K562 (cell line): ENCODE measurements at regions not wholly inside any gene's neighbourhood (a gene's known extent, or its start where the extent isn't known, plus 50 kb on each side); places are given as distances from the start of the nearest gene placed in this dataset.

Experiments used
- ATF7 ChIP-seq: fragments of 450-650 bp; IDR thresholded peaks from 2 replicates; pipeline ENCODE4 v1.7.1; 2014; ENCODE audit warnings: mild to moderate bottlenecking, moderate library complexity
- BCOR ChIP-seq: fragments of 450-650 bp; IDR thresholded peaks from 2 replicates; pipeline ENCODE4 v1.6.1; 2016
- CREB1 ChIP-seq, 2 experiments: sonication (generic) in 1 of 2; formaldehyde crosslinking in 1 of 2; IDR thresholded peaks; 2 replicates each; pipeline versions ENCODE4 v1.6.1 to v1.8.0; 2012 to 2022; ENCODE audit warnings: inconsistent platforms in 1 of 2, mild to moderate bottlenecking in 1 of 2, missing genetic modification reagents in 1 of 2, moderate library complexity in 1 of 2
- HDAC8 ChIP-seq: fragments of 450-650 bp; IDR thresholded peaks from 2 replicates; pipeline ENCODE4 v1.6.1; 2016; ENCODE audit warnings: mild to moderate bottlenecking, missing genetic modification characterization, moderate library complexity, missing compliant biosample characterization
- IRF2 ChIP-seq: sonication (generic); formaldehyde crosslinking; IDR thresholded peaks from 2 replicates; pipeline ENCODE4 v1.8.1; 2022; ENCODE audit warnings: mild to moderate bottlenecking, missing genetic modification reagents
- KLF1 ChIP-seq: fragments of 450-650 bp; IDR thresholded peaks from 2 replicates; pipeline ENCODE4 v1.6.1; 2016; ENCODE audit warnings: missing genetic modification characterization, missing compliant biosample characterization
- LCOR ChIP-seq: sonication (generic); formaldehyde crosslinking; IDR thresholded peaks from 2 replicates; pipeline ENCODE4 v1.8.0; 2022; ENCODE audit warnings: mild to moderate bottlenecking, missing genetic modification reagents
- RBBP5 ChIP-seq: fragments of 200-600 bp; sonication (generic); IDR thresholded peaks from 2 replicates; pipeline ENCODE4 v1.6.1; 2012; ENCODE audit warnings: borderline replicate concordance, mild to moderate bottlenecking, low read length, control low read depth, inconsistent platforms; ENCODE audit not compliant: insufficient read depth, poor library complexity, severe bottlenecking
- RFX5 ChIP-seq: IDR thresholded peaks from 2 replicates; pipeline ENCODE4 v1.6.1; 2011; ENCODE audit warnings: low read depth, mild to moderate bottlenecking, improper control_type of control experiment, low read length
- RFX7 ChIP-seq: fragments of 250-450 bp; sonication (Bioruptor Pico); IDR thresholded peaks from 2 replicates; pipeline ENCODE4 v1.5.1; 2021; ENCODE audit warnings: mild to moderate bottlenecking
- TEAD1 ChIP-seq, 2 experiments: fragments of 450-650 bp in 1 of 2; sonication (generic) in 1 of 2; formaldehyde crosslinking; IDR thresholded peaks; 2 replicates each; pipeline versions ENCODE4 v1.4.0 to v1.8.0; 2020 to 2022; ENCODE audit warnings: mild to moderate bottlenecking in 2 of 2, missing genetic modification reagents in 1 of 2
- XRCC4 ChIP-seq: IDR thresholded peaks from one replicate; pipeline ENCODE4 v1.6.1; 2011; ENCODE audit not compliant: insufficient read depth, insufficient read length; ENCODE audit errors: extremely low read depth
- ZNF133 ChIP-seq: fragments of 250-450 bp; sonication (Bioruptor Pico); IDR thresholded peaks from 2 replicates; pipeline ENCODE4 v1.4.0; 2020; ENCODE audit warnings: mild to moderate bottlenecking
- ZNF263 ChIP-seq: sonication (generic); formaldehyde crosslinking; IDR thresholded peaks from 2 replicates; pipeline ENCODE4 v1.8.0; 2022; ENCODE audit warnings: mild to moderate bottlenecking, missing genetic modification reagents, borderline replicate concordance
- ZNF347 ChIP-seq: fragments of 450-650 bp; formaldehyde crosslinking; IDR thresholded peaks from 2 replicates; pipeline ENCODE4 v1.4.0; 2020; ENCODE audit warnings: low read depth, mild to moderate bottlenecking, moderate library complexity
- ZNF384 ChIP-seq: IDR thresholded peaks from 2 replicates; pipeline ENCODE4 v1.6.1; 2012; ENCODE audit warnings: low read depth, low read length, improper control_type of control experiment
- ZNF507 ChIP-seq: conservative IDR thresholded peaks from 2 replicates; pipeline ENCODE4 v1.6.1; 2017; ENCODE audit warnings: missing genetic modification characterization, missing compliant biosample characterization
- TF ChIP-seq, protein P1 (sequence below): fragments of 450-650 bp; IDR thresholded peaks from 2 replicates; pipeline ENCODE4 v1.6.1; 2016; ENCODE audit warnings: missing biosample characterization, missing genetic modification characterization
- TF ChIP-seq, protein P2 (sequence below): sonication (generic); formaldehyde crosslinking; IDR thresholded peaks from 2 replicates; pipeline ENCODE4 v1.8.0; 2022; ENCODE audit warnings: missing genetic modification reagents, mild to moderate bottlenecking, moderate library complexity, borderline replicate concordance
- TF ChIP-seq, protein P3 (sequence below): fragments of 450-650 bp; IDR thresholded peaks from 2 replicates; pipeline ENCODE4 v1.6.1; 2016; ENCODE audit warnings: low read depth

DNA sequence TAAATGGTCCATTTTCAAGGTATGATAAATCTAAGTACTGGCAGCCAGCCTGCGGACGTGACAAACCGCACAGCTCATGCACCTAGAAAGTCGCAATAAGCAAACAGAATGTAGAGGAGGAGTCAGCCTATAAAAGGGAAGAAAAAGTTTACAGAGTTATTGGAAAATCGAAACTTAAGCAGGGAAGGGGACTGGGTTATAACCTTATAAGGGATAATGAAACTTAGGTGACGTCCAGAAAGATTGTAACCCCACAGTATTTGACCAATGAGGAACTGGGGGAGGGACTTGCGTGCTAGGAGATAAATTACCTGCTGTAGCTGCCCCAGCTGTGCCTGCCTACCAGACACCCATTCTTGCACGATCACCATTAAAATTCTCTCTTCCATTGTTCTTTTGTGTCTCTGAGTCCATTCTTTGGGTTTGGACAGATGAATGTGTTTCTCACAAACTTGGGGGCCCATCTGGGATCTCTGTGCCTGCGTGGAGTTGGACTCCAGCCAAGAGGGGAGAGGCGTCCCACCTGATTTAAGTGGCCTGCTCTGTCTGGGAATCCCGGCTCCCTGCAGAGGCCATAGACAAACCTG, 61.0 kb downstream of the ZCCHC12 start (continued):
- TF ChIP-seq ZNF133 (CRISPR knock-in tag) (no peak), ZNF384 (no peak), CREB1 (IDR thresholded peaks at IDR 0.05) (no peak), CREB1 (CRISPR knock-in tag; IDR thresholded peaks at IDR 0.05) (no peak), ZNF347 (CRISPR knock-in tag) (no peak), BCOR (no peak), ZNF507 (tag) (no peak), HDAC8 (tag) (no peak), XRCC4 (no peak), TEAD1 (CRISPR knock-in tag; IDR thresholded peaks at IDR 0.05) (no peak), RFX5 (no peak), ZNF263 (CRISPR knock-in tag) (no peak), LCOR (CRISPR knock-in tag) (no peak), RFX7 (no peak), ATF7 (peak; percentile 29; the same call in 1 of the 2 replicates), KLF1 (no peak), RBBP5 (no peak), IRF2 (no peak)
- TF ChIP-seq, protein P1, sequence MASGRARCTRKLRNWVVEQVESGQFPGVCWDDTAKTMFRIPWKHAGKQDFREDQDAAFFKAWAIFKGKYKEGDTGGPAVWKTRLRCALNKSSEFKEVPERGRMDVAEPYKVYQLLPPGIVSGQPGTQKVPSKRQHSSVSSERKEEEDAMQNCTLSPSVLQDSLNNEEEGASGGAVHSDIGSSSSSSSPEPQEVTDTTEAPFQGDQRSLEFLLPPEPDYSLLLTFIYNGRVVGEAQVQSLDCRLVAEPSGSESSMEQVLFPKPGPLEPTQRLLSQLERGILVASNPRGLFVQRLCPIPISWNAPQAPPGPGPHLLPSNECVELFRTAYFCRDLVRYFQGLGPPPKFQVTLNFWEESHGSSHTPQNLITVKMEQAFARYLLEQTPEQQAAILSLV (tag): peak; percentile 58; the same call in 1 of the 2 replicates
- TF ChIP-seq, protein P2, sequence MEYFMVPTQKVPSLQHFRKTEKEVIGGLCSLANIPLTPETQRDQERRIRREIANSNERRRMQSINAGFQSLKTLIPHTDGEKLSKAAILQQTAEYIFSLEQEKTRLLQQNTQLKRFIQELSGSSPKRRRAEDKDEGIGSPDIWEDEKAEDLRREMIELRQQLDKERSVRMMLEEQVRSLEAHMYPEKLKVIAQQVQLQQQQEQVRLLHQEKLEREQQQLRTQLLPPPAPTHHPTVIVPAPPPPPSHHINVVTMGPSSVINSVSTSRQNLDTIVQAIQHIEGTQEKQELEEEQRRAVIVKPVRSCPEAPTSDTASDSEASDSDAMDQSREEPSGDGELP (CRISPR knock-in tag): peak; percentile 47; the same call in 1 of the 2 replicates
- TF ChIP-seq, protein P3, sequence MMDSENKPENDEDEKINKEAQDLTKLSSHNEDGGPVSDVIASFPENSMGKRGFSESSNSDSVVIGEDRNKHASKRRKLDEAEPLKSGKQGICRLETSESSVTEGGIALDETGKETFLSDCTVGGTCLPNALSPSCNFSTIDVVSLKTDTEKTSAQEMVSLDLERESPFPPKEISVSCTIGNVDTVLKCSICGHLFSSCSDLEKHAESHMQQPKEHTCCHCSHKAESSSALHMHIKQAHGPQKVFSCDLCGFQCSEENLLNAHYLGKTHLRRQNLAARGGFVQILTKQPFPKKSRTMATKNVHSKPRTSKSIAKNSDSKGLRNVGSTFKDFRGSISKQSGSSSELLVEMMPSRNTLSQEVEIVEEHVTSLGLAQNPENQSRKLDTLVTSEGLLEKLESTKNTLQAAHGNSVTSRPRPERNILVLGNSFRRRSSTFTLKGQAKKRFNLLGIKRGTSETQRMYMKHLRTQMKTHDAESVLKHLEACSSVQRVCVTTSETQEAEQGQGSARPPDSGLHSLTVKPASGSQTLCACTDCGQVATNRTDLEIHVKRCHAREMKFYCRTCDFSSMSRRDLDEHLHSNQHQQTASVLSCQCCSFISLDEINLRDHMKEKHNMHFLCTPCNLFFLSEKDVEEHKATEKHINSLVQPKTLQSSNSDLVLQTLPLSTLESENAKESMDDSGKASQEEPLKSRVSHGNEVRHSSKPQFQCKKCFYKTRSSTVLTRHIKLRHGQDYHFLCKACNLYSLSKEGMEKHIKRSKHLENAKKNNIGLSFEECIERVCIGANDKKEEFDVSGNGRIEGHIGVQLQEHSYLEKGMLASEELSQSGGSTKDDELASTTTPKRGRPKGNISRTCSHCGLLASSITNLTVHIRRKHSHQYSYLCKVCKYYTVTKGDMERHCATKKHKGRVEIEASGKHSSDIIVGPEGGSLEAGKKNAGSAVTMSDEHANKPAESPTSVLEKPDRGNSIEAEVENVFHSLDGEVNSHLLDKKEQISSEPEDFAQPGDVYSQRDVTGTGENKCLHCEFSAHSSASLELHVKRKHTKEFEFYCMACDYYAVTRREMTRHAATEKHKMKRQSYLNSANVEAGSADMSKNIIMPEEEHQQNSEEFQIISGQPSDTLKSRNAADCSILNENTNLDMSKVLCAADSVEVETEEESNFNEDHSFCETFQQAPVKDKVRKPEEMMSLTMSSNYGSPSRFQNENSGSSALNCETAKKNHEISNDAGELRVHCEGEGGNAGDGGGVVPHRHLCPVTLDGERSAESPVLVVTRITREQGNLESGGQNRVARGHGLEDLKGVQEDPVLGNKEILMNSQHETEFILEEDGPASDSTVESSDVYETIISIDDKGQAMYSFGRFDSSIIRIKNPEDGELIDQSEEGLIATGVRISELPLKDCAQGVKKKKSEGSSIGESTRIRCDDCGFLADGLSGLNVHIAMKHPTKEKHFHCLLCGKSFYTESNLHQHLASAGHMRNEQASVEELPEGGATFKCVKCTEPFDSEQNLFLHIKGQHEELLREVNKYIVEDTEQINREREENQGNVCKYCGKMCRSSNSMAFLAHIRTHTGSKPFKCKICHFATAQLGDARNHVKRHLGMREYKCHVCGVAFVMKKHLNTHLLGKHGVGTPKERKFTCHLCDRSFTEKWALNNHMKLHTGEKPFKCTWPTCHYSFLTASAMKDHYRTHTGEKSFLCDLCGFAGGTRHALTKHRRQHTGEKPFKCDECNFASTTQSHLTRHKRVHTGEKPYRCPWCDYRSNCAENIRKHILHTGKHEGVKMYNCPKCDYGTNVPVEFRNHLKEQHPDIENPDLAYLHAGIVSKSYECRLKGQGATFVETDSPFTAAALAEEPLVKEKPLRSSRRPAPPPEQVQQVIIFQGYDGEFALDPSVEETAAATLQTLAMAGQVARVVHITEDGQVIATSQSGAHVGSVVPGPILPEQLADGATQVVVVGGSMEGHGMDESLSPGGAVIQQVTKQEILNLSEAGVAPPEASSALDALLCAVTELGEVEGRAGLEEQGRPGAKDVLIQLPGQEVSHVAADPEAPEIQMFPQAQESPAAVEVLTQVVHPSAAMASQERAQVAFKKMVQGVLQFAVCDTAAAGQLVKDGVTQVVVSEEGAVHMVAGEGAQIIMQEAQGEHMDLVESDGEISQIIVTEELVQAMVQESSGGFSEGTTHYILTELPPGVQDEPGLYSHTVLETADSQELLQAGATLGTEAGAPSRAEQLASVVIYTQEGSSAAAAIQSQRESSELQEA: no peak
